Lung (tissue), 11 donors: ENCODE measurements at regions not wholly inside any gene's neighbourhood (a gene's known extent, or its start where the extent isn't known, plus 50 kb on each side); places are given as distances from the start of the nearest gene placed in this dataset.

ENCODE experiments used
- ATAC-seq: fragments of 200-7000 bp; cut with Tn5 transposase; one replicate; pipeline ENCODE4 v1.9.1; 2020; ENCODE audit warnings: moderate number of reproducible peaks; ENCODE audit not compliant: insufficient read depth, low FRiP score
- DNase-seq, 3 donors: peaks; one replicate each; pipeline ENCODE4 v3.0.0-alpha.2; 2013 to 2017
- H3K27ac ChIP-seq, 2 donors: one replicate each; pipeline ENCODE4 v1.5.1; 2013; ENCODE audit warnings: mild to moderate bottlenecking in 2 of 2, moderate library complexity in 2 of 2, control low read depth in 1 of 2, inconsistent platforms in 1 of 2, low read depth in 1 of 2, low read length in 1 of 2
- H3K27me3 ChIP-seq, 3 donors: one replicate each; pipeline ENCODE4 v1.5.1; 2013; ENCODE audit warnings: low read length in 2 of 3; ENCODE audit not compliant: control insufficient read depth in 3 of 3, insufficient read depth in 3 of 3
- H3K36me3 ChIP-seq, 4 donors: one replicate each; pipeline ENCODE4 v1.5.1; 2013; ENCODE audit warnings: low read length in 4 of 4, mild to moderate bottlenecking in 1 of 4, moderate library complexity in 1 of 4; ENCODE audit not compliant: control insufficient read depth in 4 of 4, insufficient read depth in 4 of 4
- H3K4me1 ChIP-seq, 5 donors: one replicate each; pipeline ENCODE4 v1.5.1; 2013; ENCODE audit warnings: low read length in 5 of 5, mild to moderate bottlenecking in 2 of 5, moderate library complexity in 1 of 5; ENCODE audit not compliant: control insufficient read depth in 5 of 5, insufficient read depth in 5 of 5
- H3K4me3 ChIP-seq: one replicate; pipeline ENCODE4 v1.5.1; 2013; ENCODE audit warnings: mild to moderate bottlenecking, control low read depth, moderate library complexity
- H3K9ac ChIP-seq, 2 donors: one replicate each; pipeline ENCODE4 v1.5.1; 2013; ENCODE audit warnings: low read length in 2 of 2, control low read depth in 1 of 2; ENCODE audit not compliant: insufficient read depth in 1 of 2
- H3K9me3 ChIP-seq, 4 donors: one replicate each; pipeline ENCODE4 v1.5.1; 2013; ENCODE audit warnings: low read length in 3 of 4, mild to moderate bottlenecking in 1 of 4, moderate library complexity in 1 of 4; ENCODE audit not compliant: control insufficient read depth in 4 of 4, insufficient read depth in 3 of 4
- WGBS, 2 donors: extraction: QIAGEN DNeasy Blood & Tissue Kit; methylation state at CpG; one replicate each; pipeline ENCODE4 v1.1.7; 2013; 5-methylcytosine and 5-hydroxymethylcytosine counted together
- TF ChIP-seq, protein P1 (sequence below): IDR thresholded peaks from 2 replicates; pipeline ENCODE4 v1.5.1; 2012; ENCODE audit warnings: mild to moderate bottlenecking; ENCODE audit errors: control extremely low read depth, extremely low read depth
- donor health status: control.
- donor health status: control.
- donor health status: Bipolar disorder and iron deficiency.
- donor health status: healthy.
- donor health status: DM: yes; HTN: yes; CAD: no.

DNA sequence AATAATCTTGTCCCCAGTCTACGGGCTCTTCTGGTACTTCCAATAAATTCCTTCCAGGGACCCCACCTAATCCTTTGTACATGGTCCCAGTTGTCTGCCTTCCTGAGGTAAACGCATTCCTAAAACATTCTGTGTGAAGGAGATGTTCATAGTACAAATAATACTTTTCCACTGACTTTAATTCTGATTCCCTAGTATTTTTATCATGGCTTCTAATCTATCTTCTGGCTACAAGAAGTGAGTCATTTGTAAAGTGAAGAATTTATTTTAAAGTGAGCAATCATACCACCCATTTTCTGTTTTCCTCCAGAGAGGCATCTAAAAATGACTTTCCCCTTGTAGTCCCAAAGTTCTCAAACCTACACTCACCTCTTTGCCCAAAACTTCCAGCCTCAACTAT lies 65.9 kb upstream of the NUDT4 start:
- Histone ChIP-seq H3K4me3 (no peak overlapping the region), H3K9me3 (no peaks in the 10 kb centered on the region), H3K27ac (no peak overlapping the region), H3K27me3 (no peaks in the 10 kb centered on the region), H3K9ac (no peak overlapping the region), H3K36me3 (no peaks in the 10 kb centered on the region), H3K4me1 (no peaks in the 10 kb centered on the region)
- TF ChIP-seq, protein P1, sequence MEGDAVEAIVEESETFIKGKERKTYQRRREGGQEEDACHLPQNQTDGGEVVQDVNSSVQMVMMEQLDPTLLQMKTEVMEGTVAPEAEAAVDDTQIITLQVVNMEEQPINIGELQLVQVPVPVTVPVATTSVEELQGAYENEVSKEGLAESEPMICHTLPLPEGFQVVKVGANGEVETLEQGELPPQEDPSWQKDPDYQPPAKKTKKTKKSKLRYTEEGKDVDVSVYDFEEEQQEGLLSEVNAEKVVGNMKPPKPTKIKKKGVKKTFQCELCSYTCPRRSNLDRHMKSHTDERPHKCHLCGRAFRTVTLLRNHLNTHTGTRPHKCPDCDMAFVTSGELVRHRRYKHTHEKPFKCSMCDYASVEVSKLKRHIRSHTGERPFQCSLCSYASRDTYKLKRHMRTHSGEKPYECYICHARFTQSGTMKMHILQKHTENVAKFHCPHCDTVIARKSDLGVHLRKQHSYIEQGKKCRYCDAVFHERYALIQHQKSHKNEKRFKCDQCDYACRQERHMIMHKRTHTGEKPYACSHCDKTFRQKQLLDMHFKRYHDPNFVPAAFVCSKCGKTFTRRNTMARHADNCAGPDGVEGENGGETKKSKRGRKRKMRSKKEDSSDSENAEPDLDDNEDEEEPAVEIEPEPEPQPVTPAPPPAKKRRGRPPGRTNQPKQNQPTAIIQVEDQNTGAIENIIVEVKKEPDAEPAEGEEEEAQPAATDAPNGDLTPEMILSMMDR: no peak
- DNase-seq: no peak
- ATAC-seq: no peak
- WGBS, 2 donors: 90 to 100% methylated on average over 2 of the region's 2 CpGs

DNA sequence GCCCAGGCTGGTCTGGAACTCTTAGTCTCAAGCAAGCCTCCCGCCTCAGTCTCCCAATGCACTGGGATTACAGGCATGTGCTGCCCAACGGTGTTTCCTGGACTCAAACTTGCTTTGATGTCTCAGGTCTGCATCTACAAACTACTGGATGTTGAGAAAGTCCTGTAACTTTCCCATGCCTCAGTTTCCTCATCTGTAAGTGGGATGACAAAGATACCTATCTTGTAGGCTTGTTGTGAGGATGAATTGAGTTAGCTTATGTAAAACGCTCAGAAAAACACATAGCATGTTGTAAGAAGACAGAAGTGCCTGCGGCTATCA lies 63.6 kb upstream of the NUDT4 start:
- no peaks in the 10 kb centered on the region for H3K27me3 ChIP-seq
- peaks cover 0 to 5% (median 0%) of the 10 kb centered on the region in 5 donors for H3K4me1 ChIP-seq
- TF ChIP-seq, protein P1: no peak
- H3K9ac ChIP-seq: no peak overlapping the region
- 94 to 95% methylated on average over 4 of the region's 4 CpGs for WGBS, 2 donors
- no peak overlapping the region for H3K27ac ChIP-seq
- H3K4me3 ChIP-seq: no peak overlapping the region
- DNase-seq: no peak
- ATAC-seq: no peak
- H3K36me3 ChIP-seq: no peaks in the 10 kb centered on the region
- no peaks in the 10 kb centered on the region for H3K9me3 ChIP-seq

DNA sequence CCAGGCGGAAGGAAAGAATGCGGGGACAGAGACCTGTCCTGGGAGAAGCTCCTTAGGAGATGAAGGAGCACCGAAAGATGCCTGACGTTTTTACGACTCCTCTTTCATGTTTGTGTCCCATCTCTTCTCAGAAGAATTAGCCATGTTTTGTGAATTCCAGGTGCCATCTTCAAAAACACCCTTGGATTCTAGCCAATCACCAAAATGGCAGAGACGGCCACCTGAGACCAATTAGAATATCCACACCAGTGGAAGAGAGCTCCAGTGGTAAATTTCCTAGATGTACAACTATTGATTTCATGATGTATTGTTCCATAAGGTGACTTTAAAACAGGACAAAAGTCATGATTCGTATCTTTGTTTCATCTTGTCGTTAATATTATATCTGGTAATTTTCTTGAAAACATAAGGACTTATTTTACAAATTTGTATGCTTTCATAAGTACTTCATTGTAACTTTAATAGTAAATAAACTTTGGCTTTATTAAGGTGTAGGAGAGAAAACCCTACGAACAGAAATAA lies 62.3 kb upstream of the NUDT4 start:
- Histone ChIP-seq H3K27me3 (no peaks in the 10 kb centered on the region), H3K9ac (no peak overlapping the region), H3K4me1 (peaks cover 0 to 6% (median 2%) of the 10 kb centered on the region in 5 donors), H3K27ac (no peak overlapping the region), H3K4me3 (no peak overlapping the region), H3K9me3 (no peaks in the 10 kb centered on the region), H3K36me3 (no peaks in the 10 kb centered on the region)
- no peak for ATAC-seq
- DNase-seq: no peak
- TF ChIP-seq, protein P1: no peak
- 95 to 98% methylated on average over 9 of the region's 9 CpGs for WGBS, 2 donors

DNA sequence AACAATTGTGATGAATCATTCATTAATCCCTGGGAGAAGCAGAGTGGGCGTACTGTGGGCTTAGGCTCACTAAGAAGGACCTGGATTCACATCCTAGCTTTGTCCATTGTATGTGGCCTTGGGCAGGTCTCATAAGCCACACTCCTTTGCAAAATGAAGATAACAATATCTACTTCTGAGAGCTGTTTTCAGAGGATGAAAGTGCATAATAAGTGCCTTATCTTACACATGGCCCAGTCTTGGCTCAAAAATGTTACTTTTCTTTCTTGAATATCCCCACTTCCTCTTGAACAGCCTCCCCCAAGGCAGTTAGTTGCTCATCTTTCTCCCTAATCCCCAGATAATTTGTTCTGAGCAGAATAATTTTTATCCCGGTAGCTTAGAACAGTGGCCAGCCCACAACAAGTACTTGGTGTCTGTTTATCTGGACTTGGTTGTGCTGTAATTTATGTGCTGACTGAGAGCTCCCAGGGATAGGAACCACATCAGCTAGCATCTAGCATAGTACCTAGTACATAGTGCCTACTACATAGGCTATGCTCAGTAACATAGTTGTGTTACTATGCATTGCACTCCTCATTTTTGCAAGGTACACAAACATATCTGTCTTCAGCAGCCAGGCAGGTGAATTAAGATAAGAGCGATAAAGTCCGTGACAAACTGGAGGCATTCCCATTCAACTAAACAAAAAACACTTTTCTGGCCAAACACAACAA lies 61.7 kb upstream of the NUDT4 start:
- H3K27me3 ChIP-seq: no peaks in the 10 kb centered on the region
- H3K9ac ChIP-seq: no peak overlapping the region
- no peaks in the 10 kb centered on the region for H3K9me3 ChIP-seq
- WGBS, 2 donors: 64 to 70% methylated on average over 4 of the region's 4 CpGs
- H3K4me1 ChIP-seq: peaks cover 0 to 6% (median 2%) of the 10 kb centered on the region in 5 donors
- DNase-seq: no peak
- no peak overlapping the region for H3K27ac ChIP-seq
- no peak overlapping the region for H3K4me3 ChIP-seq
- no peaks in the 10 kb centered on the region for H3K36me3 ChIP-seq
- ATAC-seq: no peak
- TF ChIP-seq, protein P1: no peak
